Stimulated activated CD8-positive, alpha-beta memory T cell treated with anti-CD3 and anti-CD28 coated beads, Interleukin-7, amount 100 ng/mL, for 48 hours (primary cell): ENCODE measurements at regions not wholly inside any gene's neighbourhood (a gene's known extent, or its start where the extent isn't known, plus 50 kb on each side); places are given as distances from the start of the nearest gene placed in this dataset.
"Not testable (repeated sequence)": the region's sequence is repeated elsewhere in the genome, so short reads cannot be mapped to it uniquely, and the experiment has no call there.

Experiments used
- DNase-seq, 2 donors: peaks; one replicate each; pipeline ENCODE4 v3.0.0-alpha.2; 2020; ENCODE audit warnings: low read depth in 1 of 2; ENCODE audit errors: extremely low read depth in 1 of 2

DNA sequence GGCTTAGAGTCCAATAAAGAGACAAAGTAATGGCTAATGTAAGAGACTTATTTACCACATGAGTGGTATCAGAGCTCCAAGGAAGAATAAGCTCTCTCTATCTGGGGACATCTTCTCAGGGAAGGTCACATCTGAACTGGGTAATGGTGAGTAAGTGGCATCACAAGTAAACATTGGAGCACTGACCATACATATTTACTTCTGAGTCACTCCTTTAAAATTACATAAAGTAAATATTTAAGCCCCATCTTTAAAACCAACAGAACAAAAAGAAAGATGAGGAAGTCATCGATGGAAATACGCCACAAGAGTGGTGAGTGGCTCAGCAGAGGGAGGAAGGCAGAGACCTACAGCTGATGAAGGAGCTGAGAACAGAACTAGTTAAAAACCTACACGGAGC, 159.9 kb downstream of the DUSP6 start:
- DNase-seq = no peak

DNA sequence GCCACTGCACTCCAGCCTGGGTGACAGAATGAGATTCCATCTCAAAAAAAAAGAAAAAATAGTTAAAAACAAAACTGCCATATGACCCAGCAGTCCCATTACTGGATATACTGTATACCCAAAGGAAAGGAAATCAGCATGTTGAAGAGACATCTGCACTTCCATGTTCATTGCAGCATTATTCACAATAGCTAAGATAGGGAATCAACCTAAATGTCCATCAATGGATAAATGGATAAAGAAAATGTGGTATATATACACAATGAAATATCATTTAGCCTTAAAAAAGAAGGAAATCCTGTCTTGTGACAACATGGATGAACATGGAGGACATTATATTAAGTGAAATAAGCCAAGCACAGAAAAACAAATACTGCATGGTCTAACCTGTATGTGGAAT, 160.7 kb downstream of the DUSP6 start:
- DNase-seq = not testable (repeated sequence)

DNA sequence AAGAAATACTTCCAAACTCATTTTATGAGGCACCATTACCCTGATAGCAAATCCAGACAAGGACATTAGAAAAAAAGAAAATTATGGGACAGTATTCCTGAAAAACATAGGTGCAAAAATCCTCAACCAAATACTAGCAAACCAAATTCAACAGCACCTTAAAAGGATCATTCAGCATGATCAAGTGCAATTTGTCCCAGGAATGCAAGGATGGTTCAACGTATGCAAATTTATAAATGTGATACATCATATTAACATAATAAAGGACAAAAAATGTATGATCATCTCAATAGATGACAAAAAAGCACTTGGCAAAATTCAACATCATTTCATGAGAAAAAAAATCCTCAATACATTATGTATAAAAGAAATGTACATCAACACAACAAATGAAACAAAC, 162.9 kb downstream of the DUSP6 start:
- DNase-seq = no peak

DNA sequence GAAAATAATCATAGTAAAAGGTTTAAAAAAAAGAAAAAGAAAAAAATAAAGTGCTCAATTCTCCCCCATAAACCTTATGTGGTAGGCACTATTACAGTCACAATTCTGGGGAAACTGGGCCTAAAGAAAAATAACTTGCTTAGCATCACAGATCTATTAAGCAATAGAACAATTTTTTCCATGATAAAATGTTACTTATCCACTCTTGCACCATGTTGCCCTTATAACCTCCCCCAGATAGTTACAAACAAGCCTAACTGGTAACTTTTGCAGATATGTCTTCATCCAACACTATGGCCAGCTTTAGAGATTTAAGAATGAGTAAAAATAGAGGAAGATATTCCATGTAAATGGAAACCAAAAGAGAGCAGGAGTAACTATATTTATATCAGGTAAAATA, 164.8 kb downstream of the DUSP6 start:
- no peak for DNase-seq

DNA sequence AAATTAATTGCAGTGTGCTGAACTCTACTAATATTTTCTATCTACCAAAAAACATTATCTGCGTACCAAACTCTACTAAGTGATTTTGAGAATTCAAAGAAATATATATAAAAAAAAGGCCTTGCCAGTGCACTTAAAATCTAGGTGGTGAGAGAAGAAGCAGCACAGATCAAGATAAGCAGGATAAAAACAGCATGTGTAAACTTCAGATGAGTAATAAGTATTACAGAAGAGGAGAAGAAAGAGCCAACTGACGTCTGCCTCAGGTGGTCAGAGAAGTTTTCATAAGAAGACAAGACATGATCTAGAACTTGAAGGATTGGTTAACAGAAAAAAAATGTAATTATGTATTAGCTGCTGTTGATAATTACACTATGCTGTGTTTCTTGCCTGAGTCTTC, 166.4 kb downstream of the DUSP6 start:
- no peak for DNase-seq

DNA sequence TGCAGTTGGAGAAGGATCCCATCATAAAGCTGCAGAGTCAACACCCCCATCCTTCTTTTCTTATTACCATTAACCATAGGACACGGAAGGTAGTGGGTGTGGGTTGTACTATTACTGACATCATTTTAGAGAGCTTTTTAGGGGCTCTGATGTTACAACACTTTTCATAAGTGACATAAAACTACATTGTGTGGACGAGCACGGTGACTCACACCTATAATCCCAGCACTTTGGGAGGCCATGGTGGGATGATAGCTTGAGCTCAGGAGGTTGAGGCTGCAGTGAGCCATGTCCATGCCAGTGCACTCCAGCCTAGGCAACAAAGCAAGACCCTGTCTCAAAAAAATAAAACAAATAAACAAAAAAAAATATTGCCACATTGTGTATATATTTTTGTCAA, 167.1 kb downstream of the DUSP6 start:
- DNase-seq = no peak

DNA sequence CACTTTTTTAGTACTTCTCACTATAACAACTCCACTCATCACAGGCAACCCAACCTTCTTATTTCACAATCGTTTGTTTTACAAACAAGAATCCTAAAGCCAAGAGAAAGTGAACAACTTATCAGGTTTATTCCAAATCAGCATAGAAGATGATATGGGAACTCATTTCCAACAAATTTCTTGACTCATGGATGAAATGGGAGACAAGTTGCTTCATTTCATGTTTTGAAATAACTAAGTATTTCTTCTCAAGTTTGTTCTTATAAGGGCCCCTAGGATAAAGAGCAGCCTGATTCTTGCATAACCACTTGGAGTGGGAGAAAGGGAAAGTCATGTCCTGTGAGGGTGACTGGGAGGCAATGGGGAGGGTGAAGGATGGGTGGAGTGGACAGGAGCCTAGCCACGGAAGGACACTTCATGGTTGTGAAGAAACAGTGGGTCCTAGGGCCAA, 168.3 kb downstream of the DUSP6 start:
- DNase-seq = no peak

DNA sequence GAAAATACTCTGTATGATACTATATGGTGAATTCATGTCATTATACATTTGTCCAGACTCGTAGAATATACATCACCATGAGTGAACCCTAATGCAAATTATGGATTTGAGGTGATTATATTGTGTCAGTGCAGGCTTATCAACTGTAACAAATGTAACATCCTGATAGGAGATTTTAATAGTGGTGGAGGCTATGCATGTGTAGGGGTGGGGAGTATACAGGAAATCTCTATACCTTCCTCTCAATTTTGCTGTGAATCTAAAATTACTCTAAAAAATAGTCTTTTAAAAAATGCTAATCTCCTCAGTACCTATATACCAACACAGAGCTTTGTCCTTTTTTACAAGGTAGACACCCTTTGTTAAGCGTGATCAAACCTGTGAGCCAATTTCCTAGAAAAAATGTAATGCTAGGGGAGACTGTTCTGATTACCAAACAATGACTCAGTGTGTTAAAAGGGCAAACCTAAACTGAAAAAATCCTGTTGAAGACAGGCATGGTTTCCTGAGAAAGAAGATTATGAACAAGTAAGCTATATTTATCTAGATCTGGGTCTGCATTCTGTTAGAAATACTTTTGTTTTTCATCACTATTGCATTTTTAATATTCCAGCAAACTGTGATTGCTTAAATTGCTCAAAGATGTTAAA, 170.9 kb downstream of the DUSP6 start:
- DNase-seq = no peak

DNA sequence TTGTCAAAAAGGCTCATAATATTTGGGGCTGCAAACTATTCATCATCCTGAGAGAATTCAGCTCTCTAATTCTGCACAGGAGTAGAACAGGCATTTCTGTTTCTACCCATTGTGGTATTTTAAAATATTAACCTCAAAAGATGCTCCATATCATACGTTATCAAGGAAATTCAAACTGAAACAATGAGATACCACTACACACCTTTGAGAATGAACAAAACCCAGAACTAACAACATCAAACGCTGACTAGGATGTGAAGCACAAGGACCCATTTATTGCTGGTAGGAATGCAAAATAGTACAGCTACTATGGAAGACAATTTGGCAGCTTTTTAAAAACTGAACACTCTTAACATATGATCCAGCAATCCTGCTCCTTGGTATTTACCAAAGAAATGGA, 171.8 kb downstream of the DUSP6 start:
- no peak for DNase-seq

DNA sequence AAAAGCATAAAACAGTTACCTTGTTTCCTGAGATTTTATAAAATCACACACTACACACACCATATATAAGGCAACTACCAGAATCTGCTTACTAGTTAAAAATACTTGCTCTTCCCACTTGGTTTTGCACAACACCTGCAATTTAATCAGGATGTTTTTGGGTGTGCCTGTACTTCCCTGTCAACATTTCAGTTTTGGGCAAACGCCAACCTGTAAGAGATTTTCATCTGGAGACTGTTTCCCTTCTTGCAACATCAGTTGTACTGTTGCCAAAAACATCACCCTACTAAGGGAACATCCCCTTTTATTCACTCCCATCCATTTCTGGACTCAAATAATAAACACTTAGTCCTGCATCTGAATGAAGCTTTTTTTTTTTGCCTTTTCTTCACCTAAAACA, 172.3 kb downstream of the DUSP6 start:
- DNase-seq = no peak

DNA sequence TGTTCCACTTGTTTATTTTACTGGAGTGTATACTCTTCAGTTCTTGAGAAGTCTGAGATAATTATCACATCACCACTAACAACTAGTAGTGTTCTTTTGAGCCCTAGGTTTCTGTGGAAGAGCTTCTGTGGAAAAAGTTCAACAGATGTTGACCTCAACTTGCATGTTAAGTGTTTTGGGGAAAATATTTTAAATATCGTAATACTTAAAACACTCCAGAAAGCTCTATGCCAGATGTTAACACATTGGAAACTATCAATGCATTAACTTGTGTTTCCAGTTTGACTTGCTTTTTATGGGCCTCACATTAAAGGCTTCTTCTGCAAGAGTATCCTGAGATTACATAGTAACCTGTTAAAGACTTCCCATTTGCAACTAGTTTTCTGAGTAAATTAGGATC, 173.1 kb downstream of the DUSP6 start:
- DNase-seq = no peak

DNA sequence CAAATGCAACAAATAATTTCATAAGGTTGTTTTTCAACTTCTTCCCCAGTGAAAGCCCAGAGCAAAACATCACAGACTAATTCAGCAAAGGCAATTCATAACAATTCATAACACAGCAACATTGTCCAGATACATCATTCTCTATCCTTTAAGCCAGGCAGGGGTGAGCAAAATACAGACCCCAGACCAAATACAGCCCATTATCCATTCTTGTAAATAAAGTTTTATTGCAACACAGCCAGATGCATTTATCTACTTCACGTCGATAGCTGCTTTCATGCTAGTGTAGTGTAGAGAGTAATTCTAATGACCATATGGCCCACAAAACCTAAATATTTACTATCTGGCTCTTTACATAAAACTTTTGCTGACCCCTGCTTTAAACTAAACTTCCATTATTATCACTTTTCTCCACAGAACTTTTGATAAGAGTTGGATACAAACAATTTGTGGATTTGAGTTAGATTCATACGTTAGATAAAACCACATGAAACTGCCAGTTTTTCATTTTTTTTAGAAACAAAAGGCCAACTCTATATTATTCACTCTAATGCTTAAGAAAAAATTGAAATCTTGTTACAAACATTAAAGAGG, 174.4 kb downstream of the DUSP6 start:
- DNase-seq = no peak

DNA sequence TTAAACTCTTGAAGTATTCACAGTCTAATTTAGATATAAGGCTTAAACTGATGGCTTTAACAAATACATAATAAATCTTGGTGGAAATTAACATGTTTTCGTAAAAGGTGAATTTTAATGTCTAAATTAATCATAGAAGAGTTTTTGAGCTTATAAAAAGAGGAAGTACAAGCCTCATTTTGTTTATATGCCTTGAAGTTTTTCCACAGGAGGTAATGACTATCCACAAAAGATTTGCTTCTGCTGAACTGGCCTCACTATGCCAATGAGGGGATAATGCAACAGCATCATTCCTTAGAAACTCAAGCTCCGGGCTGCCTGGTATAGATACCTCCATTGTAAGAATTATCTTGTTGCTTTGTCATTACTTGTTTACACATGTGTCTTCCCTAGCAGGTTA, 175.6 kb downstream of the DUSP6 start:
- DNase-seq = no peak

DNA sequence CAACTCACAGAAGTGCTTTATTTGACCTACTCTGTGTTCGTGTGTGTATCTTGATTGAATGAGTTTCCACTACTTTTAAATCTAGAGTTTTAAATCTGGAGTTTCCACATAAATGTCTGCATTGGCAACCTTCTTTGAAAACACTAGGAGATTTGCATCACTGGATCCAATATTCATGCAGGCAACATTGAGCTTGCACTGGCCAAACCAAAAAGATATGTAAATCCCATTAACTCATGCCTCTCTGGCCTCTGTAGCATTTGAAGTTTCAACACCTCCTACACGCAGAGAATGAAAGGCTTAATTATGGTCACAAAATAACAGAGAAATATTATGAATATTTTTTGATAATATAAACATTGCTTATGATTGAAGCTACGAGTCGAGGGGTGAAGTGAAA, 178.6 kb downstream of the DUSP6 start:
- no peak for DNase-seq

DNA sequence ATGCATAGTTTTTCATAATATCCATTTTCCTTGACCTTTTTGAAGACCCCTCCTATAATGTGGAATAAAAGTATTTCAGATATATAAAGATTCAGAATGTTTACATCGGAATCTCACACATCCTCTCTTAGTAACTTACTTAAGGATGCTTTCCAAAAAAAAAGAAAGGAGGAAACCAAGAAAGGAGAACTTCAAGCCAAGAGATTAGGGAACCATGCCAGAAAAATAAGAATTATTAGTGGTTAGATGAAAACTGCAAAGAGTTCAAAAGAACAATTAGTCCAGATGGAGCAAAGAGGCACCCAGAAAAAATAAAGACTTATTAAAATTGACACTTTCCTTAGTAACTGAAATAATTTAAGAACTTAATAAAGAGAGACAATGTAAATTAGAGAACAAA, 179.2 kb downstream of the DUSP6 start:
- DNase-seq = no peak

DNA sequence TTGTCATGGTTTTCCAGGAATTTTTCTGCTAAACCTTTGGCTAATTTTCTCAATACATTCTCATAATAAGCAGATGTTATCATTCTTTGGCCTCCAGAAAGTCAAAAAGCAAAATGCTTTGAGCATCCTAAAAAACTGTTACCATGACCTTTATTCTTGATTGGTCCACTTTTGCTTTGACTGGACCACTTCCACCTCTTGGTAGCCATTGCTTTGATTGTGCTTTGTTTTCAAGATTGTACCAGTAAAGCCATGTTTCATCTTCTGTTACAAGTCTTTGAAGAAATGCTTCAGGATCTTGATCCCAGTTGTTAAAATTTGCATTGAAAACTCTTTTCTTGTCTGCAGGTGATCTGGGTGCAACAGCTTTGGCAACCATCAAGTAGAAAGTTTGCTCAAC, 180.1 kb downstream of the DUSP6 start:
- no peak for DNase-seq

DNA sequence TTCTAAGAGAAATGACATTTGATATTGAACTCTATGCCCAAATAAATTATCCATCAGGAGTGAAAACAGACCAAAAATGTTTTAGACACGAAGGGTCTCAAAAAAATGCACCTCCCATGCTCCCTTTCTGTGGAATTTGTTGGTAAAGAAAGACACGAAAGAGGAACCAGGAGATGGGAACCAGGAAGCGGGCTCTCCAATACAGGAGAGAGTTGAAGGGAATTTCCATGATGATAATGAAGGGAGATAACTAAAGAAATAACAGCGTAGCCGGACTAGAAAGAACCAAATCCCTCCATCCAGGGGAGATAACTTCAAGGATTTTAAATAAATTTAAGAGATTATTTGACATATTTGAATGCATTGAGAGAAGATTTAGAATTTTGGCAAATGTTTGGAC, 183.0 kb downstream of the DUSP6 start:
- no peak for DNase-seq

DNA sequence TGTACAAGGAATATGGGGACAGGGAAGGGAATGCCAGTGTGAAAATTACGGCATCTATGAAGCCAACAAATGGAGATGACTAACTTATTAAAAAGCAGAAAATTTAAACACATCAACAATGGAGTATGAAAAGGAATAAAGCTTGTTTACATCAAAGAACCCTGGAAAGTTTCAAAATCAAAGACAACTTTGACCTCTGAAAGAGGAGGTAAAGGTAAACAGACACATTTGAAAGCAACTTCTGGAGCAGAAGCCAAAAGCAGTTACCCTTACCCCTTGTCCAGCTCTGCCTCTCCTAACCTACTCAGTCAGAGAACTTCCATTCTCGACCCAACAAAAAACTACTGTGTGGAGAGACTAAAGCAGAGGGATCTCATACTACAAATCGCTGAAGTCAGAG, 184.3 kb downstream of the DUSP6 start:
- no peak for DNase-seq

DNA sequence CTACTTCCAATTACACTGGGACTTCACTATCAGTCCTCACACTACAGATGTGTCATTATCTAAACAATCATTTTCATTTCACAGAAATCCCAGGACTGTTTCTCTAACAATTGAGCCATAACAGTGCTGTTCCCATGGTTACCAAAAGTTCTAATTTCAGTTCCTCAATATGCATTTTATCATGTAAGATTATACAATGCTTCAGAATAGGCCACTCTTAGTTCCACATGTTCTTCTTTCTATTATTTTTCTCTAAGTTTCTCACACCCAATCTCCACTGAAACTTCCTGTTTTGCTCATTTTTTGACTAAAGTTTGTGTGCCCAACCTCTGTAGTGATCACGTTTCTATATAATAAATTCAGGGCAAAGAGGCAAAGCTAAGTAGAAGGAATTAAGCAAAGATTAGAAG, 185.8 kb downstream of the DUSP6 start:
- no peak for DNase-seq

DNA sequence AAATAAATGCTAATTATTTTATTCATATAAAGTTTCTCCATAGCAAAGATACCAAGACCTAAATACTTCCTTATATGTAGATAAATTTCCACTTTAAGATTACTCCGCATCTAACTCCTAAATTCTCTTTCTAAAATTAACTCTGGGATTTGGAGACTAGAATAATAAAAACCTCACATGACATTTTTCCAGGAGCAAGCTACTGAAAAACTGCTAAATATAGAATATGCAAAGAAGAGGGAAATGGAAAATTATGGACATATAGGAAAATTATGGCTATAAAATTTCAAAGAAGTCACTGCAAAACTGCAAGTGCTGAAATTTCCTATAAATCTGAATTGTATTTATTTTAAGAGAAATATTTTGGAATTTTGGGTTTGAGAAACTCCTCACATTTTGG, 186.2 kb downstream of the DUSP6 start:
- DNase-seq = no peak

DNA sequence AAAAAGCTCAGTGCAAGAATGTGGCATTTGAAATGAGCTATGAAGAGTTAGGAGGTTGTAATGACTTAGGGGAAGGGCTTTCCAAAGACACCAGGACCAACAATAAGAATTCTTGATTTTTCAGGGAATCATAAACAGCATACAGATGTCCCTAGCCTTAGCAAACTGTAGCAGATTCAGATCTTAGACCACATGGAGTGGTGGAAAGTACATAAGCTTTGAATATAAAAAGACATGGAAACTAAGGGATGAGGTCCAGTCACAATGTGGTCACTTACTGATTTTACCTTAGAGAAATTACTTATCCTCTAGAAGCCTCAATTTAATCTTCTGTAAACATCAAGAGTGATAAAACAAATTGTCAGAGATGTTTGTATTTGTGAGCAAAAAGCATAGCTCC, 186.6 kb downstream of the DUSP6 start:
- no peak for DNase-seq

DNA sequence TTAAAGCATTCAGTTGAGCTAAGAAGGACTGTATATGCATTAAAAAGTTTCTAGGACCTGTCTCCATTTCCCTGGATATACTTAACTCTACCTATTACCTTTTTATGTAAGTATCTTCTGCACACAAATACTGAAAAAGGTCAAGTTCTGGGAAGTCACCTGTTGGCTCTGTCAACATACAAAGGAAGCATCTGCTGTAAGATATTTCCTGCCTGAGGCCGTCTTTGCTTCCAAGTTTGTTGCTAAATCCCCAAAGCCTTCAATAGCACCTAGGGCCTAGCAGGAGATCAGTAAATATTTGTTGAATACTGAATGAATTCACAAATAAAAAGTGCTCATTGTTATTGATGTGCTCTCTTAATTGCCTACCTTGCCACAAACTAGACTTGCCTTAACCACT, 188.4 kb downstream of the DUSP6 start:
- DNase-seq = no peak
